ENCODE measurements at regions not wholly inside any gene's neighbourhood (a gene's known extent, or its start where the extent isn't known, plus 50 kb on each side); places are given as distances from the start of the nearest gene placed in this dataset.

- TF ChIP-seq POLR2A (IDR thresholded peaks at IDR 0.05; ENCODE audit: low read depth, low read length) (no peak), POLR2AphosphoS5 (IDR thresholded peaks at IDR 0.05; ENCODE audit: low read depth, low read length) (no peak), TAF1 (IDR thresholded peaks at IDR 0.05; ENCODE audit: borderline replicate concordance, low read depth, low read length) (no peak)
Measured at GRCh38 chr5:89117124-89117644, 234.2 kb upstream of the MEF2C start.

Measured in GM12892 (cell line).